ENCODE measurements at regions not wholly inside any gene's neighbourhood (a gene's known extent, or its start where the extent isn't known, plus 50 kb on each side); places are given as distances from the start of the nearest gene placed in this dataset.

DNA sequence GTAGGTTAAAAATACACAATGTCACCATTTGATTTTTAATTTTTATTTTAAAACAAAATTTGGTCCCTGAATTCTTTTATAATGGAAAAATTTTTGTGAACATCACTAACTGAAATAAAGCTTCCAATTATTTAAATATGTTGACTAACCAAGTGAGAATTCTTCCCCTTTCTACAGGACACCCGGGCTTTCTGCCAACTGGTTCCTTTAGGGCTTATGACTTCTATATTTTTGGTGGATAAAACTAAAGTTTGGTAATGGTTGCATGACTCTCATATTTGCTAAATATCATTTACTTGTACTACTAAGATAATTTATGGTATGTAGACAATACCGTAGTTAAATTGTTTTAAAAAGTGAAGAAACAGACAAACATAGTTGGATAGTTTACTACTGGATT lies 291.0 kb upstream of the DOK6 start:
- Mint-ChIP-seq H3K9me3 (ENCODE audit: low read depth) (no peaks in the 10 kb centered on the region), H3K27ac (no peak overlapping the region), H3K4me3 (no peak overlapping the region), H3K36me3 (no peaks in the 10 kb centered on the region), H3K4me1 (no peaks in the 10 kb centered on the region), H3K27me3 (no peaks in the 10 kb centered on the region)
- ATAC-seq (no peak), DNase-seq (no peak)
- CTCF ChIA-PET, result no interaction called here

DNA sequence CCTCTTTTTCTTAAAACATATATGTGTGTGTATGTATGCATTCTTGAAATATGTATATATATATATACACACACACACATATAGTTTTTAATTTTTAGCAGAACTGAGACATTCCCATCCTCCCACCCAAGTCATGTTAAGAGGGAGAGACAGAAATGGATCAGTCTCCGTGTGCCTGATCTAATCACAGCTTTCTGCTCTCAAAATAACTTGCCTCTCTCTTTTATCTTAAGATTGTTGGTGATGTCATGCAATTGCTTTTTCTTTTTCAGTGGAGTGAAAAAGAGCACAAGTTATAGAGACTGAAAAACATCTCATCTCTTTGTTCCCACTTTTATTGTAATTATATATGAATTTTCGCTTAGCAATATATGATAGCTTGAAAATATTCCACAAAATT lies 279.9 kb upstream of the DOK6 start:
- Mint-ChIP-seq H3K27me3 (no peaks in the 10 kb centered on the region), H3K36me3 (no peaks in the 10 kb centered on the region), H3K27ac (no peak overlapping the region), H3K9me3 (ENCODE audit: low read depth) (no peaks in the 10 kb centered on the region), H3K4me3 (no peak overlapping the region), H3K4me1 (no peaks in the 10 kb centered on the region)
- no peak for ATAC-seq
- no peak for DNase-seq
- CTCF ChIA-PET, result no interaction called here

DNA sequence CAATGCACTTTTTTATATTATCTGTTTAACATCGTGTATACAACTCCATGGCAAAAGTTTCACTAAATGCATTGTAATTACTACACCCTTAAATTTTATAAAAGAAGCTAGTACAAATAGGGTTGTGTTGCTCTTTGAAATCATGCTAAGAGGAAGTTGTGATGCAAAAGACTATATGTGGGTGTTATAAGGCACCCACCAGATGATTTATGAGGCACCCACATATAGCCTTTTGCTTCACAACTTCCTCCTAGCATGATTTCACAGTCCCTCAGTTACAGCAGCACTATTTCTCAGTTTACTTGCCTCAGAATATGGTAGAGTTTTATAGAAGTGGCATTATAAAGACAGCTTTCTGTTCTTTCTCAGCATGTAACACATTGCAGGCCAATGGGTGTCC lies 277.3 kb upstream of the DOK6 start:
- H3K4me1 Mint-ChIP-seq, result no peaks in the 10 kb centered on the region
- no peaks in the 10 kb centered on the region for H3K9me3 Mint-ChIP-seq (ENCODE audit: low read depth)
- no peaks in the 10 kb centered on the region for H3K27me3 Mint-ChIP-seq
- no peak overlapping the region for H3K27ac Mint-ChIP-seq
- DNase-seq, result no peak
- no peak for ATAC-seq
- no peaks in the 10 kb centered on the region for H3K36me3 Mint-ChIP-seq
- CTCF ChIA-PET, result no interaction called here
- H3K4me3 Mint-ChIP-seq, result no peak overlapping the region

GRCh38 chr18:69127873-69128500 lies 272.7 kb upstream of the DOK6 start:
- no peaks in the 10 kb centered on the region for H3K4me1 Mint-ChIP-seq
- no peak overlapping the region for H3K4me3 Mint-ChIP-seq
- no peak for DNase-seq
- no peaks in the 10 kb centered on the region for H3K27me3 Mint-ChIP-seq
- no peaks in the 10 kb centered on the region for H3K9me3 Mint-ChIP-seq (ENCODE audit: low read depth)
- CTCF ChIA-PET, result no interaction called here
- ATAC-seq, result no peak
- no peaks in the 10 kb centered on the region for H3K36me3 Mint-ChIP-seq
- no peak overlapping the region for H3K27ac Mint-ChIP-seq

DNA sequence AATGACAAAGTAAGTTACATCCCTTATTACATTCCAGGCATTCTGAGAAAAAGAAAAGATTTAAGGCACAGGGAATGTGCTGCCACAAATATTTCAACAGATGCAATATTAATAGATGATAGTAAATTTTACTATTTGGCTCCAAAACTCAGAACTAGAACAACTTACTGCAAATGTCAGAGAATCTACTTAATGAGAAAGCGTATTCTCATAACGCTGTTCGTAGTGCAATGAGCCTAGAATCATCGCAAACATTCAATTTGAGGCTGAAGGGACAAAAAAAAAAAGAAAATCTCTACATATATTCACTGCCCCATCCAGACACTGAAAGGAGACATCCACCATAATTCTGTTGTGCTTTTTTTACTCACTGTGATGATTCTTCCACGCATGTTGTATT lies 272.1 kb upstream of the DOK6 start:
- H3K4me1 Mint-ChIP-seq, result no peaks in the 10 kb centered on the region
- H3K4me3 Mint-ChIP-seq, result no peak overlapping the region
- ATAC-seq, result no peak
- no peaks in the 10 kb centered on the region for H3K36me3 Mint-ChIP-seq
- CTCF ChIA-PET, result no interaction called here
- H3K9me3 Mint-ChIP-seq (ENCODE audit: low read depth), result peaks cover 3% of the 10 kb centered on the region
- no peaks in the 10 kb centered on the region for H3K27me3 Mint-ChIP-seq
- no peak for DNase-seq
- no peak overlapping the region for H3K27ac Mint-ChIP-seq

- H3K36me3 Mint-ChIP-seq, result no peaks in the 10 kb centered on the region
- H3K4me1 Mint-ChIP-seq, result no peaks in the 10 kb centered on the region
- ATAC-seq (no peak), DNase-seq (no peak)
- H3K27ac Mint-ChIP-seq, result no peak overlapping the region
- peaks cover 3% of the 10 kb centered on the region for H3K9me3 Mint-ChIP-seq (ENCODE audit: low read depth)
- no peaks in the 10 kb centered on the region for H3K27me3 Mint-ChIP-seq
- H3K4me3 Mint-ChIP-seq, result no peak overlapping the region
- CTCF ChIA-PET, result no interaction called here
These were observed 271.7 kb upstream of the DOK6 start for GRCh38 chr18:69128978-69129377.

- peaks cover 3% of the 10 kb centered on the region for H3K9me3 Mint-ChIP-seq (ENCODE audit: low read depth)
- CTCF ChIA-PET, result no interaction called here
- no peaks in the 10 kb centered on the region for H3K27me3 Mint-ChIP-seq
- H3K4me1 Mint-ChIP-seq, result no peaks in the 10 kb centered on the region
- ATAC-seq (no peak), DNase-seq (no peak)
- no peak overlapping the region for H3K27ac Mint-ChIP-seq
- H3K4me3 Mint-ChIP-seq, result no peak overlapping the region
- H3K36me3 Mint-ChIP-seq, result no peaks in the 10 kb centered on the region
These were observed 262.6 kb upstream of the DOK6 start for GRCh38 chr18:69138088-69138487.

DNA sequence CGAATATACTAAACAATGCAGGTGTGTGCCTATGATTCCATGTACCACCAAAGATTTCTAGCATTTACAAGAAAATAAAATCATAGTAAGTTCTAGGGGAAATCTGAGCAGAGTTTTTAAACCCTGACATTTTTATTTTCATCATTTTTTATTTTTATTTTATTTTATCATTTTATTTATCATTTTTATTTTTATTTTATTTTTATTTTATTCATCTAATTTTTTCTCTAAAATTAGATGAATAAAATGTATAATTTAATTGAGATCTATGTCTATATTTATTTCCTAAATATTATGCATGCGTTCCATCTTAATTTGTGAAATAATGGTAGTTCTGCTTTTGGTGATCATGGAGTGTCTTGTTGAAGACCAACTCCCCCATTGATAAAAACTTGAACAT lies 257.6 kb upstream of the DOK6 start:
- ATAC-seq (no peak), DNase-seq (no peak)
- Mint-ChIP-seq H3K36me3 (no peaks in the 10 kb centered on the region), H3K27me3 (no peaks in the 10 kb centered on the region), H3K9me3 (ENCODE audit: low read depth) (no peaks in the 10 kb centered on the region), H3K4me3 (no peak overlapping the region), H3K27ac (no peak overlapping the region), H3K4me1 (no peaks in the 10 kb centered on the region)
- CTCF ChIA-PET, result no interaction called here

- Mint-ChIP-seq H3K36me3 (no peaks in the 10 kb centered on the region), H3K9me3 (ENCODE audit: low read depth) (no peaks in the 10 kb centered on the region), H3K27ac (no peak overlapping the region), H3K4me1 (no peaks in the 10 kb centered on the region), H3K4me3 (no peak overlapping the region), H3K27me3 (no peaks in the 10 kb centered on the region)
- ATAC-seq (no peak), DNase-seq (no peak)
- CTCF ChIA-PET, result interaction anchor here (1.5 kb wide), 1 partner anchor 25 kb away, joined by 4 read pairs; no protein-coding TSS in a partner anchor
These were observed 248.3 kb upstream of the DOK6 start for GRCh38 chr18:69152436-69152835.

- no peaks in the 10 kb centered on the region for H3K36me3 Mint-ChIP-seq
- H3K27ac Mint-ChIP-seq, result no peak overlapping the region
- no peak for DNase-seq
- no peak overlapping the region for H3K4me3 Mint-ChIP-seq
- no peak for ATAC-seq
- H3K9me3 Mint-ChIP-seq (ENCODE audit: low read depth), result no peaks in the 10 kb centered on the region
- H3K4me1 Mint-ChIP-seq, result no peaks in the 10 kb centered on the region
- CTCF ChIA-PET, result no interaction called here
- H3K27me3 Mint-ChIP-seq, result no peaks in the 10 kb centered on the region
These were observed 242.8 kb upstream of the DOK6 start for GRCh38 chr18:69157906-69158305.

DNA sequence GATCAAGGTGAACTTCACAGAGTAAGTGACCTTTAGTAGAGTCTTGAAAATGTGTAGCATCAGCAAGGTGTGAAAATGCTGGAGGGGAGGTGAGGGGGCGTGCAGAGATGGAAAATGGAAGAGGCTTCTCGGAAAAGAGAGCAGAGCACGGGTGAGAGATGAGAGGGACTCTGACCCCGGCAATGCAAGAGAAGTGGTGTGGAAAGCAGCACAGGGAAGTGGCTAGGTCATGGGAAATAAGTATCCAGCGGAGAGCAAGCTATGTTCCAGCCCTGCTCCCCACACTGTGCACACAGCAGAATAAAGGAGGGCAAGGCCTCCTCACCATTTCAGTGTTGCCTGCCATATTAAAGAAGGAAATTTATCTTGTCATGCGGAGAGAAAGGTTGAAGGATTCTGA lies 241.7 kb upstream of the DOK6 start:
- Mint-ChIP-seq H3K27me3 (no peaks in the 10 kb centered on the region), H3K36me3 (no peaks in the 10 kb centered on the region), H3K4me1 (no peaks in the 10 kb centered on the region), H3K9me3 (ENCODE audit: low read depth) (no peaks in the 10 kb centered on the region), H3K27ac (no peak overlapping the region), H3K4me3 (no peak overlapping the region)
- DNase-seq (no peak), ATAC-seq (no peak)
- CTCF ChIA-PET, result no interaction called here

DNA sequence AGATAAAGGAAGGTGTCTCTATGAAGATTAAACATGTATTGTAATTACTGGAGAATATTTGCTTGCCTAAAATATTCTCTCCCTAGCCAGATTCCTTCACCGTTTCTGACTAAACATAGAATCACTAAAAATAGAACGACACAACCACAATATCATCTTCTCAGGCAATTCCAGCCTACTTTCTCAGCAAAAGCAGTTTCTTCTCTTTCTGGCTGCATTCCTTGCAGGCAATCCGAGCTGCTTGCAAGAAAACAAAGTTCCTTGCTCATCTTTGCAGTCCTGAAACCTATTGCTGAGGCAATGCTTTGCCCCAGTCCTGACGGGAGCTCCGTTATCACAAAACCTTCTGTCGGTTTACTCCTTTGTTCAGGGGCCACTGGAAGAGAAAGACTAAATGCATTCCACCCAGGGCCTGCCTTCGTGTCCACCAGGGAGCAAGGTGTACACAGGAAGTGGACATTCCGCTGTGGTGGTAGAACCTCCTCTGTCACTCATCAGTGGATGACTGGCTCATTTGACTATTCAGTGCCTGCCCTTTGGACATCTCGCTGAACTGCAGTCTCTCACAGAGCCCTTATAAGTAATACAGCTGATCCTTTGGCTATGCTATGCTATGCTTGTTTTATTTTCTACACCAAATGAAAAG lies 239.2 kb upstream of the DOK6 start:
- no peak for ATAC-seq
- DNase-seq, result no peak
- no peak overlapping the region for H3K27ac Mint-ChIP-seq
- no peaks in the 10 kb centered on the region for H3K9me3 Mint-ChIP-seq (ENCODE audit: low read depth)
- no peaks in the 10 kb centered on the region for H3K36me3 Mint-ChIP-seq
- CTCF ChIA-PET, result no interaction called here
- no peak overlapping the region for H3K4me3 Mint-ChIP-seq
- no peaks in the 10 kb centered on the region for H3K4me1 Mint-ChIP-seq
- H3K27me3 Mint-ChIP-seq, result no peaks in the 10 kb centered on the region

DNA sequence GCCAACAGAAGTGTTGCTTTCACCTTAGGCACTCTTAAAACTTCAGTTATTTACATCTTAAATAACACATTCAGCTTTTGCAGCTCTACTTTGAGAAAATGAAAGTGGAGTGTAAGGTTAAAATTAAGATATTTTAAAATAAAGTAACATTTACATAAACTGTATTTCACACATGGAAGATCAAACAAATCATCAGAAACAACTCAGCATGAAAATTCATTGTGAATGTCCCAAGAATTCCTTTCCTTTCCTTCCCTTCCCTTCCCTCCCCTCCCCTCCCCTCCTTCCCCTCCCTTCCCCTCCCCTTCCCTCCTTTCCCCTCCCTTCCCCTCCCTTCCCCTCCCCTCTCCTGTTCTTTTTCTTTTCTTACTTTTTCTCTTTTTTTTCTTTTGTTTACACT lies 238.0 kb upstream of the DOK6 start:
- no peak overlapping the region for H3K27ac Mint-ChIP-seq
- H3K27me3 Mint-ChIP-seq, result no peaks in the 10 kb centered on the region
- ATAC-seq (no peak), DNase-seq (no peak)
- no peaks in the 10 kb centered on the region for H3K4me1 Mint-ChIP-seq
- H3K9me3 Mint-ChIP-seq (ENCODE audit: low read depth), result no peaks in the 10 kb centered on the region
- no peaks in the 10 kb centered on the region for H3K36me3 Mint-ChIP-seq
- CTCF ChIA-PET, result no interaction called here
- H3K4me3 Mint-ChIP-seq, result no peak overlapping the region

DNA sequence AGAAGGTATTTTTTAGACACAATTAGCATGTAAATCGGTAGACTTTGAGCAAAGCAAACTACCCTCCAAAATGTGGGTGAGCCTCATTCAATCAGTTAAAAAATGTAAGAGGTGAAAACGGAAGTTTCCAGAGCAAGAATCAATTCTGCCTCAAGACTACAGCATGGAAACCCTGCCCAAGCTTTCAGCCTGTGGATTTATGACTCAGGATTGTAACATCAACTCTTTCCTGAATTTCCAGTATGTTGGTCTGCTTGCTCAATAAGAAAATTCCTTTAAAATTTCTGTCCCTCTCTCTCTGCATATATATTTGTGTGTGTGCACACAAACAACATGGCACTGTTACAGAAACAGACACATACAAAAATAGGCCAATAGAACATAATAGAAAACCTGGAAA lies 228.6 kb upstream of the DOK6 start:
- no peak overlapping the region for H3K27ac Mint-ChIP-seq
- CTCF ChIA-PET, result interaction anchor here (0.6 kb wide), 1 partner anchor 926 kb away, joined by 3 read pairs; no protein-coding TSS in a partner anchor
- no peak overlapping the region for H3K4me3 Mint-ChIP-seq
- peaks cover 2% of the 10 kb centered on the region for H3K9me3 Mint-ChIP-seq (ENCODE audit: low read depth)
- H3K27me3 Mint-ChIP-seq, result no peaks in the 10 kb centered on the region
- H3K4me1 Mint-ChIP-seq, result no peaks in the 10 kb centered on the region
- H3K36me3 Mint-ChIP-seq, result no peaks in the 10 kb centered on the region
- ATAC-seq (no peak), DNase-seq (no peak)

- Mint-ChIP-seq H3K4me1 (no peaks in the 10 kb centered on the region), H3K4me3 (no peak overlapping the region), H3K27ac (no peak overlapping the region), H3K27me3 (no peaks in the 10 kb centered on the region), H3K9me3 (ENCODE audit: low read depth) (peaks cover 2% of the 10 kb centered on the region), H3K36me3 (no peaks in the 10 kb centered on the region)
- CTCF ChIA-PET, result no interaction called here
- DNase-seq (no peak), ATAC-seq (no peak)
These were observed 225.0 kb upstream of the DOK6 start for GRCh38 chr18:69175681-69176080.
